ENCODE measurements at regions not wholly inside any gene's neighbourhood (a gene's known extent, or its start where the extent isn't known, plus 50 kb on each side); places are given as distances from the start of the nearest gene placed in this dataset.

DNA sequence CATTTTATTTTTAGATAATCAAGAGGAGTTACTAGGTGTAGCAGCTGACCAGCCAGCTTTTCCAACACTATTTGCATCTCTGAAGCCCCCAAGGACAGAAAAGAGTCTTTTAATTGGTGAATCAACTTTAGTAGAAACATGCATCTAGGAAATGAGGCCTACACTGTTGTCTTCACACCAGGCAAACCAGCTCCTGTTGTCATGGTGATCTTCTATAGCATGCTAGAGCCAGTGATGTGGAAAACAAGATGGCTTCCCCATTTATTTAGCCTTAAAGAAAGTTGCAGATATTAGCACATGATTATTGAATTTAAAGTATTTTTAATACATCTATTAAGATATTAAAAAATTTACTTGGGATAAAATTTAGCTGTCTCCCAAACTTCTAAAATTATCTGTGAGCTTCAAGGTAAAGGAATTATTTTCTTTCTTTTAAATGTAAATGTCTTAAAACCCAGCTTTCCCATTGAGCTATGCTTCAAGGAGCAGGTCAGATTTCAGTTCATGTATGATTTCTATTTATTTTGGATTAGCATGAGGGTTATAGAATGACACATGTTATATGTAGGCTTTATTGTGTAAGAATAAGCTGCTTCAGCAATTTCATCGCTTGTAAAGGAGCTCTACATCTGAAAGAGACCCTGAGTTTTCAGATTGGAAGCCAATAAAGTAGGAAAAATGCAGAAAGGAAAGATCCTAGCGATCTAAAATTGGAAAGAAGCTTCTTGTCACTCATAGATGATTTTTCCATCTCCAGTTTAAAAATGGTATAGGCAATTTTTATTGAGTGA lies 564.9 kb upstream of the CITED2 start:
- TF ChIP-seq EZH2 (IDR thresholded peaks at IDR 0.05; ENCODE audit: borderline replicate concordance, low read length), result no peak
- TF ChIP-seq, protein P1, sequence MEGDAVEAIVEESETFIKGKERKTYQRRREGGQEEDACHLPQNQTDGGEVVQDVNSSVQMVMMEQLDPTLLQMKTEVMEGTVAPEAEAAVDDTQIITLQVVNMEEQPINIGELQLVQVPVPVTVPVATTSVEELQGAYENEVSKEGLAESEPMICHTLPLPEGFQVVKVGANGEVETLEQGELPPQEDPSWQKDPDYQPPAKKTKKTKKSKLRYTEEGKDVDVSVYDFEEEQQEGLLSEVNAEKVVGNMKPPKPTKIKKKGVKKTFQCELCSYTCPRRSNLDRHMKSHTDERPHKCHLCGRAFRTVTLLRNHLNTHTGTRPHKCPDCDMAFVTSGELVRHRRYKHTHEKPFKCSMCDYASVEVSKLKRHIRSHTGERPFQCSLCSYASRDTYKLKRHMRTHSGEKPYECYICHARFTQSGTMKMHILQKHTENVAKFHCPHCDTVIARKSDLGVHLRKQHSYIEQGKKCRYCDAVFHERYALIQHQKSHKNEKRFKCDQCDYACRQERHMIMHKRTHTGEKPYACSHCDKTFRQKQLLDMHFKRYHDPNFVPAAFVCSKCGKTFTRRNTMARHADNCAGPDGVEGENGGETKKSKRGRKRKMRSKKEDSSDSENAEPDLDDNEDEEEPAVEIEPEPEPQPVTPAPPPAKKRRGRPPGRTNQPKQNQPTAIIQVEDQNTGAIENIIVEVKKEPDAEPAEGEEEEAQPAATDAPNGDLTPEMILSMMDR (conservative IDR thresholded peaks at IDR 0.05 in 1 of 2, IDR thresholded peaks at IDR 0.05 in 1 of 2; ENCODE audit: extremely low read depth in 1 of 2, insufficient read depth in 1 of 2, low read depth in 1 of 2, low read length in 2 of 2), result no peak

Data from mammary epithelial cell (primary cell).